ENCODE measurements at regions not wholly inside any gene's neighbourhood (a gene's known extent, or its start where the extent isn't known, plus 50 kb on each side); places are given as distances from the start of the nearest gene placed in this dataset.

DNA sequence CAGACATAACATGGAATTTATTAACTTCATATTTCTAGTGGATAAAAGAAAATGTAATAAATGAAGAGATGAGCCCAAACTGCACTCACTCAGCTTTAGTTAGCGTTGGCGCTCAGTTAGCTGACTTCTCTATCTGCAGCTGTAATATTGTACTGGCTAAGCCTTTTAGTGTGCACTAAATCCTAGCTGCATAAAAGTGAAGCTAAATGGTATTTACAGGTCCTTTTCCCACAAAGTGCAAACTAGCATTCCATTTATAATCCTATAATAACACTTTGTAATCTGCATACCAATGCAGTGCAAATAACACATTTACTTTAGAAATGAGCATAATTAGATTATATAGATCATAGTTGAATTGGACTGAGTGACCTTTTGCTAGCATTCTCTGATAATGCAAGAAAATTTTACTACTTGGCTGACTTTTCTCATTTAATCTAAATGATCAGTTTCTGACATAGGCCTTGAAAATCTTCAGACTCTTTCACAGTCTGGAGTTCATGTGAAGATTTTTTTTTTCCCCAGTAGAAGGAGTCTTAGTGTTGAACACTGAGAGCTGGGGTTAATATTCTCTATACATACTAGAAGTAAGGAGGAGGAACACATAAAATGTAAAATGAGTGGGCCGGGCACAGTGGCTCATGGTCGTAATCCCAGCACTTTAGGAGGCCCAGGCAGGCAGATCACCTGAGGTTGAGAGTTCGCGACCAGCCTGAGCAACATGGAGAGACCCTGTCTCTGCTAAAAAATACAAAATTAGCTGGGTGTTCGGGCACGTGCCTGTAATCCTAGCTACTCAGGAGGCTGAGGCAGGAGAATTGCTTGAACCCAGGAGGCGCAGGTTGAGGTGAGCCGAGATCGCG lies 1426.4 kb downstream of the PCDH9 start:
- no peak for TF ChIP-seq POLR2A (IDR thresholded peaks at IDR 0.05; ENCODE audit: low read length)
- TF ChIP-seq GATA1 (IDR thresholded peaks at IDR 0.05; ENCODE audit: low read depth, low read length): no peak
